PFSK-1 (cell line): ENCODE measurements at regions not wholly inside any gene's neighbourhood (a gene's known extent, or its start where the extent isn't known, plus 50 kb on each side); places are given as distances from the start of the nearest gene placed in this dataset.

ENCODE experiments used
- FOXP2 ChIP-seq: optimal IDR thresholded peaks from 2 replicates; pipeline ENCODE3; 2011; ENCODE audit warnings: borderline replicate concordance, control low read depth, inconsistent platforms; ENCODE audit not compliant: insufficient read depth; ENCODE audit errors: extremely low read length, extremely low read depth
- POLR2AphosphoS5 ChIP-seq: IDR thresholded peaks from 2 replicates; pipeline ENCODE4 v1.6.1; 2012; ENCODE audit warnings: low read depth, mild to moderate bottlenecking, control low read depth, low read length, moderate library complexity
- SIN3A ChIP-seq: IDR thresholded peaks from 2 replicates; pipeline ENCODE4 v1.6.1; 2012; ENCODE audit warnings: mild to moderate bottlenecking, low read length, moderate library complexity, borderline replicate concordance; ENCODE audit not compliant: insufficient read depth
- TAF1 ChIP-seq: IDR thresholded peaks from 2 replicates; pipeline ENCODE4 v1.6.1; 2012; ENCODE audit warnings: low read length, control low read depth, borderline replicate concordance; ENCODE audit not compliant: insufficient read depth
- TF ChIP-seq, protein P1 (sequence below), 2 experiments: IDR thresholded peaks; 2 replicates each; pipeline versions ENCODE4 v1.6.1 to v1.8.0; 2011 to 2012; ENCODE audit warnings: low read depth in 2 of 2, low read length in 2 of 2, control low read depth in 1 of 2, inconsistent platforms in 1 of 2, mild to moderate bottlenecking in 1 of 2, moderate library complexity in 1 of 2; ENCODE audit not compliant: insufficient read depth in 1 of 2

DNA sequence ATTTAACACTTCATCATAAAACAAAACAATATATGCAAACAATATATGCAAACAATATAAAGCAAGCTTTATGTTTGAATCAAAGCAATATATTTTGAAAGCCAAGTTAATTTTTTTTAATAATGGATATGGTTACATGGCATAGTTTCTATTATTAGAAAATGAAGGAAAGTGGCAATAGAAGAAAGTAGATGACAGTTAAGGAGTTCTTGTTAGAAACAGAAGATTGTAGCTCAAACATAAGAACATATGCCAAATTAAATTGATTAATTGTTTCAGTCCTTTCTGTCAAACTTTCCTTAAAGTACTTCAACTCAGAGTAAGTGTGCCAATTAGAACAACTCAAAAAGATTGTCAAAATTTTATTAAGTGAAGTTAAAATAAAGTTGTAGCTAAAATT, 1248.3 kb downstream of the SLC16A7 start:
- TF ChIP-seq, protein P1, sequence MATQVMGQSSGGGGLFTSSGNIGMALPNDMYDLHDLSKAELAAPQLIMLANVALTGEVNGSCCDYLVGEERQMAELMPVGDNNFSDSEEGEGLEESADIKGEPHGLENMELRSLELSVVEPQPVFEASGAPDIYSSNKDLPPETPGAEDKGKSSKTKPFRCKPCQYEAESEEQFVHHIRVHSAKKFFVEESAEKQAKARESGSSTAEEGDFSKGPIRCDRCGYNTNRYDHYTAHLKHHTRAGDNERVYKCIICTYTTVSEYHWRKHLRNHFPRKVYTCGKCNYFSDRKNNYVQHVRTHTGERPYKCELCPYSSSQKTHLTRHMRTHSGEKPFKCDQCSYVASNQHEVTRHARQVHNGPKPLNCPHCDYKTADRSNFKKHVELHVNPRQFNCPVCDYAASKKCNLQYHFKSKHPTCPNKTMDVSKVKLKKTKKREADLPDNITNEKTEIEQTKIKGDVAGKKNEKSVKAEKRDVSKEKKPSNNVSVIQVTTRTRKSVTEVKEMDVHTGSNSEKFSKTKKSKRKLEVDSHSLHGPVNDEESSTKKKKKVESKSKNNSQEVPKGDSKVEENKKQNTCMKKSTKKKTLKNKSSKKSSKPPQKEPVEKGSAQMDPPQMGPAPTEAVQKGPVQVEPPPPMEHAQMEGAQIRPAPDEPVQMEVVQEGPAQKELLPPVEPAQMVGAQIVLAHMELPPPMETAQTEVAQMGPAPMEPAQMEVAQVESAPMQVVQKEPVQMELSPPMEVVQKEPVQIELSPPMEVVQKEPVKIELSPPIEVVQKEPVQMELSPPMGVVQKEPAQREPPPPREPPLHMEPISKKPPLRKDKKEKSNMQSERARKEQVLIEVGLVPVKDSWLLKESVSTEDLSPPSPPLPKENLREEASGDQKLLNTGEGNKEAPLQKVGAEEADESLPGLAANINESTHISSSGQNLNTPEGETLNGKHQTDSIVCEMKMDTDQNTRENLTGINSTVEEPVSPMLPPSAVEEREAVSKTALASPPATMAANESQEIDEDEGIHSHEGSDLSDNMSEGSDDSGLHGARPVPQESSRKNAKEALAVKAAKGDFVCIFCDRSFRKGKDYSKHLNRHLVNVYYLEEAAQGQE (IDR thresholded peaks at IDR 0.05; ENCODE audit: insufficient read depth in 1 of 2, low read depth in 2 of 2, low read length in 2 of 2), result no peak
- TF ChIP-seq SIN3A (no peak), FOXP2 (no peak), POLR2AphosphoS5 (no peak), TAF1 (no peak)

GRCh38 chr12:60844875-60845274, 1249.0 kb downstream of the SLC16A7 start:
- TF ChIP-seq POLR2AphosphoS5, result no peak
- TF ChIP-seq SIN3A, result no peak
- TF ChIP-seq, protein P1 (IDR thresholded peaks at IDR 0.05; ENCODE audit: insufficient read depth in 1 of 2, low read depth in 2 of 2, low read length in 2 of 2), result no peak
- no peak for TF ChIP-seq TAF1
- no peak for TF ChIP-seq FOXP2

GRCh38 chr12:60845696-60846095, 1249.9 kb downstream of the SLC16A7 start:
- no peak for TF ChIP-seq SIN3A
- TF ChIP-seq, protein P1 (IDR thresholded peaks at IDR 0.05; ENCODE audit: insufficient read depth in 1 of 2, low read depth in 2 of 2, low read length in 2 of 2), result no peak
- no peak for TF ChIP-seq FOXP2
- TF ChIP-seq TAF1, result no peak
- no peak for TF ChIP-seq POLR2AphosphoS5

- TF ChIP-seq FOXP2 (no peak), POLR2AphosphoS5 (no peak), SIN3A (no peak), TAF1 (no peak)
- TF ChIP-seq, protein P1 (IDR thresholded peaks at IDR 0.05; ENCODE audit: insufficient read depth in 1 of 2, low read depth in 2 of 2, low read length in 2 of 2), result no peak
These were observed 1251.5 kb downstream of the SLC16A7 start for GRCh38 chr12:60847281-60847680.

GRCh38 chr12:60849723-60850122, 1253.9 kb downstream of the SLC16A7 start:
- no peak for TF ChIP-seq POLR2AphosphoS5
- no peak for TF ChIP-seq SIN3A
- TF ChIP-seq, protein P1 (IDR thresholded peaks at IDR 0.05; ENCODE audit: insufficient read depth in 1 of 2, low read depth in 2 of 2, low read length in 2 of 2), result no peak
- TF ChIP-seq FOXP2, result no peak
- TF ChIP-seq TAF1, result no peak
